SK-N-SH (cell line): ENCODE measurements at regions not wholly inside any gene's neighbourhood (a gene's known extent, or its start where the extent isn't known, plus 50 kb on each side); places are given as distances from the start of the nearest gene placed in this dataset.

Experiments
- CTCF ChIA-PET: fragments of 300-600, 350-600 bp; formaldehyde crosslinking; extraction: SDS; loops from one replicate; lab custom pipeline; 2021; lab: Yijun Ruan, JAX
- POLR2A ChIA-PET: fragments of 350-600 bp; sonication (Branson Sonifier 250); formaldehyde crosslinking; extraction: SDS; loops from one replicate; lab custom pipeline; 2020; ENCODE audit warnings: antibody characterized with exemption, inconsistent platforms; lab: Yijun Ruan, JAX
- DNase-seq: peaks from one replicate; pipeline ENCODE4 v3.0.0; 2012
- H2AFZ ChIP-seq: fragments of 200-600 bp; sonication (generic); 2 replicates; pipeline ENCODE4 v1.8.1; 2016; ENCODE audit warnings: antibody characterized with exemption, mild to moderate bottlenecking, low read depth
- H3F3A ChIP-seq: fragments of 200-600 bp; sonication (generic); replicated peaks from 2 replicates; pipeline ENCODE3; 2016; ENCODE audit warnings: antibody characterized with exemption, mild to moderate bottlenecking; ENCODE audit not compliant: insufficient read depth
- H3K27ac ChIP-seq, 2 experiments: fragments of 200-500 bp in 1 of 2; fragments of 200-600 bp in 1 of 2; sonication (Bioruptor generic) in 1 of 2; sonication (generic), shearing (Covaris generic) in 1 of 2; 2 replicates each; pipeline versions ENCODE4 v1.5.1 to v1.6.1; 2014 to 2016; ENCODE audit warnings: low read depth in 2 of 2, inconsistent platforms in 1 of 2, low read length in 1 of 2, mild to moderate bottlenecking in 1 of 2, mixed read lengths in 1 of 2
- H3K27me3 ChIP-seq: fragments of 200-600 bp; sonication (generic), shearing (Covaris generic); 2 replicates; pipeline ENCODE4 v1.6.1; 2016; ENCODE audit warnings: mixed run types; ENCODE audit not compliant: insufficient read depth
- H3K36me3 ChIP-seq, 2 experiments: fragments of 200-500 bp in 1 of 2; fragments of 200-600 bp in 1 of 2; sonication (Bioruptor generic) in 1 of 2; sonication (generic) in 1 of 2; replicated peaks in 1 of 2; 2 replicates each; pipeline versions ENCODE3 to v1.5.1; 2014 to 2016; ENCODE audit warnings: low read length in 1 of 2, mild to moderate bottlenecking in 1 of 2; ENCODE audit not compliant: insufficient read depth in 2 of 2, control insufficient read depth in 1 of 2
- H3K4me1 ChIP-seq, 2 experiments: fragments of 200-500 bp in 1 of 2; fragments of 200-600 bp in 1 of 2; sonication (Bioruptor generic) in 1 of 2; sonication (generic), shearing (Covaris generic) in 1 of 2; 2 replicates each; pipeline versions ENCODE4 v1.5.1 to v1.6.1; 2014 to 2016; ENCODE audit warnings: low read depth in 1 of 2, low read length in 1 of 2, mixed run types in 1 of 2; ENCODE audit not compliant: insufficient read depth in 2 of 2, control insufficient read depth in 1 of 2
- H3K4me2 ChIP-seq: fragments of 200-600 bp; sonication (generic), shearing (Covaris generic); 2 replicates; pipeline ENCODE4 v1.6.1; 2017; ENCODE audit warnings: mixed run types
- H3K4me3 ChIP-seq, 2 experiments: fragments of 200-500 bp in 1 of 2; fragments of 200-600 bp in 1 of 2; sonication (Bioruptor generic) in 1 of 2; sonication (generic), shearing (Covaris generic) in 1 of 2; 2 replicates each; pipeline versions ENCODE4 v1.5.1 to v1.8.1; 2014 to 2016; ENCODE audit warnings: low read depth in 2 of 2, inconsistent platforms in 1 of 2, low read length in 1 of 2, mild to moderate bottlenecking in 1 of 2, mixed read lengths in 1 of 2, moderate library complexity in 1 of 2
- H3K79me2 ChIP-seq: fragments of 200-600 bp; sonication (generic); 2 replicates; pipeline ENCODE4 v1.8.1; 2017; ENCODE audit warnings: mild to moderate bottlenecking; ENCODE audit not compliant: insufficient read depth
- H3K9ac ChIP-seq: fragments of 200-600 bp; sonication (generic); 2 replicates; pipeline ENCODE4 v1.6.1; 2017; ENCODE audit warnings: mixed run types
- H3K9me2 ChIP-seq: fragments of 200-600 bp; sonication (generic); 2 replicates; pipeline ENCODE4 v1.6.1; 2017; ENCODE audit warnings: mixed run types
- H3K9me3 ChIP-seq: fragments of 200-600 bp; sonication (generic); 2 replicates; pipeline ENCODE4 v1.6.1; 2017; ENCODE audit warnings: mixed run types, mild to moderate bottlenecking, moderate library complexity
- H4K20me1 ChIP-seq: fragments of 200-600 bp; sonication (generic); 2 replicates; pipeline ENCODE4 v1.6.1; 2017; ENCODE audit warnings: mild to moderate bottlenecking, mixed run types; ENCODE audit not compliant: insufficient read depth
- CHD2 ChIP-seq: fragments of 150-350 bp; IDR thresholded peaks from 2 replicates; pipeline ENCODE4 v1.6.1; 2018; ENCODE audit warnings: low read length; ENCODE audit not compliant: partially characterized antibody
- CTCF ChIP-seq: fragments of 200-600 bp; sonication (generic); IDR thresholded peaks from 2 replicates; pipeline ENCODE4 v1.6.1; 2017; ENCODE audit warnings: antibody characterized with exemption, mild to moderate bottlenecking, moderate library complexity
- ELF1 ChIP-seq: IDR thresholded peaks from 2 replicates; pipeline ENCODE4 v1.4.0; 2012
- FOXM1 ChIP-seq: IDR thresholded peaks from 2 replicates; pipeline ENCODE4 v1.4.0; 2012; ENCODE audit warnings: low read depth, mild to moderate bottlenecking
- GATA2 ChIP-seq: sonication (generic); formaldehyde crosslinking; IDR thresholded peaks from 2 replicates; pipeline ENCODE4 v1.5.0; 2020; ENCODE audit warnings: mild to moderate bottlenecking, missing genetic modification reagents
- IRF3 ChIP-seq: fragments of 150-350 bp; IDR thresholded peaks from 2 replicates; pipeline ENCODE4 v1.6.1; 2016; ENCODE audit warnings: mild to moderate bottlenecking, low read depth, low read length
- MAX ChIP-seq: IDR thresholded peaks from 2 replicates; pipeline ENCODE4 v1.4.0; 2012; ENCODE audit warnings: low read depth
- MXI1 ChIP-seq: IDR thresholded peaks from 2 replicates; pipeline ENCODE4 v1.6.1; 2012; ENCODE audit warnings: mild to moderate bottlenecking, low read depth, low read length, improper control_type of control experiment
- NFIC ChIP-seq: IDR thresholded peaks from 2 replicates; pipeline ENCODE4 v1.4.0; 2012; ENCODE audit warnings: borderline replicate concordance
- NRF1 ChIP-seq: IDR thresholded peaks from 2 replicates; pipeline ENCODE4 v1.6.1; 2012; ENCODE audit warnings: low read depth, mild to moderate bottlenecking, low read length
- PBX3 ChIP-seq: IDR thresholded peaks from 2 replicates; pipeline ENCODE4; 2012
- POLR2AphosphoS5 ChIP-seq: IDR thresholded peaks from 2 replicates; pipeline ENCODE4 v1.6.1; 2012; ENCODE audit warnings: low read depth, low read length
- RCOR1 ChIP-seq: fragments of 150-350 bp; IDR thresholded peaks from 2 replicates; pipeline ENCODE4 v1.6.1; 2017; ENCODE audit warnings: antibody characterized with exemption, low read length
- RFX5 ChIP-seq: IDR thresholded peaks from 2 replicates; pipeline ENCODE4 v1.6.1; 2012; ENCODE audit warnings: mild to moderate bottlenecking, improper control_type of control experiment, low read length
- RXRA ChIP-seq: IDR thresholded peaks from 2 replicates; pipeline ENCODE4 v1.4.0; 2012; ENCODE audit warnings: low read depth, mild to moderate bottlenecking, borderline replicate concordance
- SIN3A ChIP-seq: IDR thresholded peaks from 2 replicates; pipeline ENCODE4 v1.6.1; 2012; ENCODE audit warnings: low read depth, mild to moderate bottlenecking, low read length, moderate library complexity, borderline replicate concordance
- SMC3 ChIP-seq: IDR thresholded peaks from 2 replicates; pipeline ENCODE4 v1.6.1; 2012; ENCODE audit warnings: low read depth, low read length, improper control_type of control experiment
- TAF1 ChIP-seq: IDR thresholded peaks from 2 replicates; pipeline ENCODE4 v1.6.1; 2012; ENCODE audit warnings: low read depth, mild to moderate bottlenecking, low read length, moderate library complexity, borderline replicate concordance
- USF1 ChIP-seq: IDR thresholded peaks from 2 replicates; pipeline ENCODE4 v1.4.0; 2012; ENCODE audit warnings: low read depth, borderline replicate concordance
- WGBS: methylation state at CpG from one replicate; pipeline ENCODE4 v1.1.6; 2017; ENCODE audit warnings: low lambda C conversion rate; 5-methylcytosine and 5-hydroxymethylcytosine counted together

GRCh38 chr7:106537119-106537518 is 123.8 kb downstream of the CCDC71L start (continued):
- TF ChIP-seq CTCF: no peak
- TF ChIP-seq MAX: no peak
- no peak for TF ChIP-seq GATA2 (CRISPR knock-in tag)
- TF ChIP-seq MXI1: no peak
- TF ChIP-seq FOXM1: no peak
- no peak for TF ChIP-seq ELF1
- TF ChIP-seq RFX5: no peak

GRCh38 chr7:106536079-106536478 is 124.9 kb downstream of the CCDC71L start:
- CTCF ChIA-PET: interaction anchor here (1.5 to 1.6 kb wide), 3 partner anchors 9 to 359 kb away, joined by 3 to 5 read pairs (median 4); no protein-coding TSS in a partner anchor
- POLR2A ChIA-PET: no interaction called here
- Histone ChIP-seq H3K9me3 (no peaks in the 10 kb centered on the region), H3K36me3 (no peaks in the 10 kb centered on the region), H3K4me1 (peaks cover 5 to 9% of the 10 kb centered on the region in 2 experiments; a peak in 3 of 4 replicates), H3K9ac (no peak overlapping the region), H3K27ac (no peak overlapping the region), H4K20me1 (no peaks in the 10 kb centered on the region), H3K9me2 (no peaks in the 10 kb centered on the region), H2AFZ (no peak overlapping the region), H3K4me3 (no peak overlapping the region), H3K4me2 (no peak overlapping the region), H3K27me3 (no peaks in the 10 kb centered on the region), H3K79me2 (no peaks in the 10 kb centered on the region), H3F3A (peaks cover 12% of the 10 kb centered on the region)
- 88% methylated on average over 3 of the region's 3 CpGs for WGBS
- TF ChIP-seq RCOR1: no peak
- TF ChIP-seq CHD2: no peak
- no peak for TF ChIP-seq GATA2 (CRISPR knock-in tag)
- no peak for TF ChIP-seq SMC3
- no peak for TF ChIP-seq MAX
- TF ChIP-seq IRF3: no peak
- no peak for TF ChIP-seq NRF1
- TF ChIP-seq SIN3A: no peak
- TF ChIP-seq PBX3: no peak
- TF ChIP-seq POLR2AphosphoS5: no peak
- no peak for TF ChIP-seq NFIC
- no peak for TF ChIP-seq USF1
- no peak for TF ChIP-seq RXRA
- TF ChIP-seq TAF1: no peak
- DNase-seq: no peak
